Cardiac muscle cell (in vitro differentiated cells and primary cell): ENCODE measurements at regions not wholly inside any gene's neighbourhood (a gene's known extent, or its start where the extent isn't known, plus 50 kb on each side); places are given as distances from the start of the nearest gene placed in this dataset.
A peak's percentile ranks its signal among the peaks of the same experiment; 100 is the strongest.

Experiments used
- DNase-seq, 2 donors: peaks; one replicate each; pipeline versions ENCODE4 v3.0.0 to v3.0.0-alpha.2; 2010 to 2017; ENCODE audit warnings: low read depth in 1 of 2, low spot score in 1 of 2
- H3K27ac ChIP-seq: fragments of 200-600 bp; sonication (generic); 2 replicates; pipeline ENCODE4 v1.5.1; 2016
- H3K27me3 ChIP-seq: fragments of 200-600 bp; sonication (generic); 2 replicates; pipeline ENCODE4 v1.6.0; 2016; ENCODE audit warnings: control low read depth
- H3K36me3 ChIP-seq: fragments of 200-600 bp; sonication (generic); 2 replicates; pipeline ENCODE4 v1.5.1; 2016; ENCODE audit warnings: control low read depth
- H3K4me1 ChIP-seq: fragments of 200-600 bp; sonication (generic); 2 replicates; pipeline ENCODE4 v1.8.1; 2017; ENCODE audit warnings: low read depth, mild to moderate bottlenecking, mixed run types
- H3K4me3 ChIP-seq: fragments of 200-600 bp; sonication (generic); 2 replicates; pipeline ENCODE4 v1.5.1; 2016; ENCODE audit warnings: mild to moderate bottlenecking
- H3K9me3 ChIP-seq: fragments of 200-600 bp; sonication (generic); 2 replicates; pipeline ENCODE4 v1.5.1; 2017; ENCODE audit warnings: low read depth, mild to moderate bottlenecking, control low read depth
- CTCF ChIP-seq: IDR thresholded peaks from 2 replicates; pipeline ENCODE4 v1.5.1; 2012; ENCODE audit warnings: low read depth, mild to moderate bottlenecking, low read length

GRCh38 chr5:121156565-121156964 is 692.5 kb downstream of the PRR16 start:
- no peak overlapping the region for H3K27ac ChIP-seq

GRCh38 chr5:121158451-121158850 is 693.2 kb upstream of the FTMT start:
- Histone ChIP-seq H3K27ac (no peak overlapping the region), H3K27me3 (no peaks in the 10 kb centered on the region), H3K36me3 (no peaks in the 10 kb centered on the region), H3K4me1 (no peaks in the 10 kb centered on the region), H3K4me3 (no peak overlapping the region), H3K9me3 (no peaks in the 10 kb centered on the region)
- TF ChIP-seq CTCF: no peak
- DNase-seq: no peak

More at GRCh38 chr5:121156565-121156964, 692.5 kb downstream of the PRR16 start:
- no peak for DNase-seq
- Histone ChIP-seq H3K4me3 (no peak overlapping the region), H3K9me3 (no peaks in the 10 kb centered on the region), H3K27me3 (no peaks in the 10 kb centered on the region), H3K4me1 (no peaks in the 10 kb centered on the region), H3K36me3 (no peaks in the 10 kb centered on the region)
- TF ChIP-seq CTCF: no peak

- H3K27me3 ChIP-seq: no peaks in the 10 kb centered on the region
- no peak for TF ChIP-seq CTCF
- no peaks in the 10 kb centered on the region for H3K36me3 ChIP-seq
- H3K4me1 ChIP-seq: no peaks in the 10 kb centered on the region
- H3K4me3 ChIP-seq: no peak overlapping the region
- DNase-seq: no peak
- H3K9me3 ChIP-seq: no peaks in the 10 kb centered on the region
- no peak overlapping the region for H3K27ac ChIP-seq
These were observed 691.1 kb upstream of the FTMT start for GRCh38 chr5:121160591-121160990.

GRCh38 chr5:121164632-121165031 is 687.0 kb upstream of the FTMT start:
- no peak for TF ChIP-seq CTCF
- Histone ChIP-seq H3K27ac (no peak overlapping the region), H3K9me3 (no peaks in the 10 kb centered on the region), H3K27me3 (no peaks in the 10 kb centered on the region), H3K4me1 (no peaks in the 10 kb centered on the region), H3K4me3 (no peak overlapping the region), H3K36me3 (no peaks in the 10 kb centered on the region)
- no peak for DNase-seq

GRCh38 chr5:121171361-121171760 is 680.3 kb upstream of the FTMT start:
- Histone ChIP-seq H3K27me3 (no peaks in the 10 kb centered on the region), H3K9me3 (no peaks in the 10 kb centered on the region), H3K4me3 (no peak overlapping the region), H3K4me1 (no peaks in the 10 kb centered on the region), H3K36me3 (no peaks in the 10 kb centered on the region), H3K27ac (no peak overlapping the region)
- no peak for DNase-seq
- no peak for TF ChIP-seq CTCF

GRCh38 chr5:121171834-121172233 is 679.8 kb upstream of the FTMT start:
- no peaks in the 10 kb centered on the region for H3K9me3 ChIP-seq
- no peaks in the 10 kb centered on the region for H3K36me3 ChIP-seq
- no peaks in the 10 kb centered on the region for H3K27me3 ChIP-seq
- DNase-seq: peak in 1 of 2 donors; percentile 50
- H3K4me1 ChIP-seq: no peaks in the 10 kb centered on the region
- H3K27ac ChIP-seq: no peak overlapping the region
- no peak for TF ChIP-seq CTCF
- H3K4me3 ChIP-seq: no peak overlapping the region
